Stimulated activated CD4-positive, alpha-beta T cell treated with anti-CD3 and anti-CD28 coated beads, Interleukin-15, amount 100 ng/mL, for 24 hours (primary cell): ENCODE measurements at regions not wholly inside any gene's neighbourhood (a gene's known extent, or its start where the extent isn't known, plus 50 kb on each side); places are given as distances from the start of the nearest gene placed in this dataset.

Experiments used
- DNase-seq: peaks from one replicate; pipeline ENCODE4 v3.0.0-alpha.2; 2020

- DNase-seq, result no peak
Observed at GRCh38 chr1:175822580-175822979, 79.2 kb upstream of the TNR start.

- no peak for DNase-seq
Observed at GRCh38 chr1:175820456-175821025, 77.1 kb upstream of the TNR start.

- no peak for DNase-seq
Observed at GRCh38 chr1:175818929-175819328, 75.5 kb upstream of the TNR start.

GRCh38 chr1:175817445-175817844 is 74.0 kb upstream of the TNR start:
- DNase-seq, result no peak

GRCh38 chr1:175814885-175815284 is 71.5 kb upstream of the TNR start:
- DNase-seq, result no peak

- DNase-seq, result no peak
Observed at GRCh38 chr1:175812936-175813335, 69.5 kb upstream of the TNR start.

GRCh38 chr1:175810305-175810704 is 66.9 kb upstream of the TNR start:
- DNase-seq, result no peak

GRCh38 chr1:175808999-175809398 is 65.6 kb upstream of the TNR start:
- DNase-seq, result no peak

- no peak for DNase-seq
Observed at GRCh38 chr1:175808573-175808972, 65.2 kb upstream of the TNR start.

- no peak for DNase-seq
Observed at GRCh38 chr1:175804561-175804960, 61.2 kb upstream of the TNR start.

- no peak for DNase-seq
Observed at GRCh38 chr1:175803413-175803812, 60.0 kb upstream of the TNR start.

- no peak for DNase-seq
Observed at GRCh38 chr1:175802407-175803123, 59.2 kb upstream of the TNR start.

- DNase-seq, result no peak
Observed at GRCh38 chr1:175801979-175802378, 58.6 kb upstream of the TNR start.

- DNase-seq, result no peak
Observed at GRCh38 chr1:175797576-175797975, 54.2 kb upstream of the TNR start.

GRCh38 chr1:175794586-175794985 is 51.2 kb upstream of the TNR start:
- no peak for DNase-seq

- no peak for DNase-seq
Observed at GRCh38 chr1:175793617-175794016, 50.2 kb upstream of the TNR start.
